ENCODE measurements at regions not wholly inside any gene's neighbourhood (a gene's known extent, or its start where the extent isn't known, plus 50 kb on each side); places are given as distances from the start of the nearest gene placed in this dataset.

DNA sequence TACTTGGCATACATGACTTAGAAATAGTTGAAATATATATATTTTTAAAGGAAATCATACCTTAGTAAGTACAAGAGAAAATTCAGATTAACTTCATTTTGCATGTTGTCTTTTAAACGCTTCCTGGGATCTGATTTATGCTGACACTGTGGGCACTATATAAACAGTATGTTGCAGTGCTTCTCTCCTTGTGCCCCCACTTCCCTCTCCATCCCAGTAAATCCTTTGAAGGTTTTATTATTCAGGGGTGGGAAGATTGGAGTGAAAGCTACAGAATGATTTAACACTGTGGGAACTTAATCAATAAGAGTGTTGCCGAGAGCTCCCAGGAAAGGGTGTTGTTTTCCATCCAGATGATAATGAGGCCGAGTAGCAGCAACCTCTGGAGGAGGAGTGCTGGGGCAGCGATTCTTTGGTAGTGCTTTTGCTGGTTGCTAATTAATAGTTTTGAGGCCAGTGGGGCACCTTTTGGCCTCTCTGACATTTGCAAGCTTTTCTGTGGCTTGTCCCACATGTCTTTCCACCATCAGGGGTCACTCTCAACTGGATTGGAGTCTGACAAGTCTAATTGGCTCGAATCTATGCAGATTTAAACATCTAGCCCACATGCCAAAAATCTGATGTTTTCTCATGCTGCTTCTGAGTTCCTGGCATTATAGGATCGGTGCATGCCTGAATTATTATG is 183.0 kb upstream of the MMS22L start:
- TF ChIP-seq CTCF (IDR thresholded peaks at IDR 0.05; ENCODE audit: insufficient read depth, low read length), result no peak
- TF ChIP-seq GABPA (IDR thresholded peaks at IDR 0.05; ENCODE audit: low read depth), result no peak

Data from HL-60 (cell line).